ENCODE measurements at regions not wholly inside any gene's neighbourhood (a gene's known extent, or its start where the extent isn't known, plus 50 kb on each side); places are given as distances from the start of the nearest gene placed in this dataset.

GRCh38 chr11:109735128-109735527, 313.1 kb downstream of the C11orf87 start:
- no peak for DNase-seq (ENCODE audit: extremely low read depth, low read depth, low spot score)

GRCh38 chr11:109739379-109739778, 317.4 kb downstream of the C11orf87 start:
- no peak for DNase-seq (ENCODE audit: extremely low read depth, low read depth, low spot score)

- DNase-seq (ENCODE audit: extremely low read depth, low read depth, low spot score) = no peak
These were observed 324.1 kb downstream of the C11orf87 start for GRCh38 chr11:109745996-109746625.

- DNase-seq (ENCODE audit: extremely low read depth, low read depth, low spot score) = no peak
These were observed 325.8 kb downstream of the C11orf87 start for GRCh38 chr11:109747839-109748238.

GRCh38 chr11:109749476-109749875, 327.5 kb downstream of the C11orf87 start:
- DNase-seq (ENCODE audit: extremely low read depth, low read depth, low spot score) = no peak

- DNase-seq (ENCODE audit: extremely low read depth, low read depth, low spot score) = no peak
These were observed 329.0 kb downstream of the C11orf87 start for GRCh38 chr11:109750964-109751363.

- DNase-seq (ENCODE audit: extremely low read depth, low read depth, low spot score) = no peak
These were observed 330.3 kb downstream of the C11orf87 start for GRCh38 chr11:109752212-109752825.

GRCh38 chr11:109756521-109756920, 334.5 kb downstream of the C11orf87 start:
- no peak for DNase-seq (ENCODE audit: extremely low read depth, low read depth, low spot score)

GRCh38 chr11:109756951-109757350, 335.0 kb downstream of the C11orf87 start:
- DNase-seq (ENCODE audit: extremely low read depth, low read depth, low spot score) = no peak

GRCh38 chr11:109762546-109762945, 330.6 kb upstream of the ZC3H12C start:
- DNase-seq (ENCODE audit: extremely low read depth, low read depth, low spot score) = no peak

GRCh38 chr11:109765709-109766311, 327.4 kb upstream of the ZC3H12C start:
- DNase-seq (ENCODE audit: extremely low read depth, low read depth, low spot score) = no peak

- no peak for DNase-seq (ENCODE audit: extremely low read depth, low read depth, low spot score)
These were observed 323.3 kb upstream of the ZC3H12C start for GRCh38 chr11:109769858-109770257.

GRCh38 chr11:109770323-109770722, 322.9 kb upstream of the ZC3H12C start:
- DNase-seq (ENCODE audit: extremely low read depth, low read depth, low spot score) = no peak

GRCh38 chr11:109772892-109773291, 320.3 kb upstream of the ZC3H12C start:
- DNase-seq (ENCODE audit: extremely low read depth, low read depth, low spot score) = no peak

GRCh38 chr11:109775686-109776085, 317.5 kb upstream of the ZC3H12C start:
- no peak for DNase-seq (ENCODE audit: extremely low read depth, low read depth, low spot score)

GRCh38 chr11:109783014-109783413, 310.2 kb upstream of the ZC3H12C start:
- DNase-seq (ENCODE audit: extremely low read depth, low read depth, low spot score) = no peak

- no peak for DNase-seq (ENCODE audit: extremely low read depth, low read depth, low spot score)
These were observed 309.4 kb upstream of the ZC3H12C start for GRCh38 chr11:109783840-109784239.

- no peak for DNase-seq (ENCODE audit: extremely low read depth, low read depth, low spot score)
These were observed 308.7 kb upstream of the ZC3H12C start for GRCh38 chr11:109784536-109784935.

- DNase-seq (ENCODE audit: extremely low read depth, low read depth, low spot score) = no peak
These were observed 308.0 kb upstream of the ZC3H12C start for GRCh38 chr11:109785198-109785597.

GRCh38 chr11:109785714-109786113, 307.5 kb upstream of the ZC3H12C start:
- DNase-seq (ENCODE audit: extremely low read depth, low read depth, low spot score) = no peak

GRCh38 chr11:109788948-109789490, 304.2 kb upstream of the ZC3H12C start:
- no peak for DNase-seq (ENCODE audit: extremely low read depth, low read depth, low spot score)

- no peak for DNase-seq (ENCODE audit: extremely low read depth, low read depth, low spot score)
These were observed 303.3 kb upstream of the ZC3H12C start for GRCh38 chr11:109789901-109790300.

Data from glomerular endothelial cell (primary cell).